Trophoblast cell (in vitro differentiated cells and primary cell): ENCODE measurements at regions not wholly inside any gene's neighbourhood (a gene's known extent, or its start where the extent isn't known, plus 50 kb on each side); places are given as distances from the start of the nearest gene placed in this dataset.

ENCODE experiments used
- DNase-seq, 2 donors: peaks; one replicate each; pipeline ENCODE4 v3.0.0-alpha.2; 2016
- H2AFZ ChIP-seq: 2 replicates; pipeline ENCODE4 v1.6.1; 2013; ENCODE audit warnings: low read length, moderate library complexity, mild to moderate bottlenecking; ENCODE audit not compliant: insufficient read depth, poor library complexity
- H2AK5ac ChIP-seq: 2 replicates; pipeline ENCODE4 v1.6.1; 2013; ENCODE audit warnings: mild to moderate bottlenecking, low read length
- H2BK120ac ChIP-seq: 2 replicates; pipeline ENCODE4 v1.6.1; 2013; ENCODE audit warnings: low read length, mild to moderate bottlenecking, moderate library complexity; ENCODE audit not compliant: insufficient read depth, poor library complexity
- H2BK12ac ChIP-seq: 2 replicates; pipeline ENCODE4 v1.6.1; 2013; ENCODE audit warnings: mild to moderate bottlenecking, low read length, moderate library complexity
- H2BK5ac ChIP-seq: 2 replicates; pipeline ENCODE4 v1.6.1; 2013; ENCODE audit warnings: low read length, low read depth, moderate library complexity, mild to moderate bottlenecking; ENCODE audit not compliant: poor library complexity
- H3K14ac ChIP-seq: 2 replicates; pipeline ENCODE4 v1.6.1; 2013; ENCODE audit warnings: mild to moderate bottlenecking, low read length
- H3K18ac ChIP-seq: 2 replicates; pipeline ENCODE4 v1.6.1; 2013; ENCODE audit warnings: mild to moderate bottlenecking, low read length
- H3K23ac ChIP-seq: 2 replicates; pipeline ENCODE4 v1.6.1; 2013; ENCODE audit warnings: low read length
- H3K27ac ChIP-seq: 2 replicates; pipeline ENCODE4 v1.5.1; 2013; ENCODE audit warnings: low read depth, mild to moderate bottlenecking, inconsistent platforms, low read length, moderate library complexity
- H3K27me3 ChIP-seq: 2 replicates; pipeline ENCODE4 v1.6.1; 2013; ENCODE audit warnings: inconsistent platforms, mild to moderate bottlenecking, low read length, moderate library complexity; ENCODE audit not compliant: insufficient read depth
- H3K36me3 ChIP-seq, 2 experiments: 1 replicate in 1 of 2; 2 replicates in 1 of 2; pipeline ENCODE4 v1.6.1; 2013; ENCODE audit warnings: low read length in 2 of 2, mild to moderate bottlenecking in 2 of 2, moderate library complexity in 1 of 2; ENCODE audit not compliant: insufficient read depth in 2 of 2, control insufficient read depth in 1 of 2
- H3K4ac ChIP-seq: 2 replicates; pipeline ENCODE4 v1.6.1; 2013; ENCODE audit warnings: low read depth, mild to moderate bottlenecking, low read length, moderate library complexity
- H3K4me1 ChIP-seq, 2 experiments: 1 replicate in 1 of 2; 2 replicates in 1 of 2; pipeline ENCODE4 v1.6.1; 2013; ENCODE audit warnings: low read length in 2 of 2, mild to moderate bottlenecking in 2 of 2, moderate library complexity in 1 of 2; ENCODE audit not compliant: insufficient read depth in 2 of 2, control insufficient read depth in 1 of 2
- H3K4me2 ChIP-seq: 2 replicates; pipeline ENCODE4 v1.6.1; 2013; ENCODE audit warnings: inconsistent platforms, mild to moderate bottlenecking, low read length, moderate library complexity
- H3K4me3 ChIP-seq: 2 replicates; pipeline ENCODE4 v1.5.1; 2013; ENCODE audit warnings: mild to moderate bottlenecking, low read depth, low read length, inconsistent platforms
- H3K79me1 ChIP-seq: one replicate; pipeline ENCODE4 v1.6.1; 2013; ENCODE audit warnings: low read length
- H3K79me2 ChIP-seq: 2 replicates; pipeline ENCODE4 v1.6.1; 2013; ENCODE audit warnings: low read length, mild to moderate bottlenecking; ENCODE audit not compliant: control insufficient read depth, insufficient read depth, poor library complexity
- H3K9ac ChIP-seq: 2 replicates; pipeline ENCODE4 v1.6.1; 2013; ENCODE audit warnings: mild to moderate bottlenecking, low read length
- H3K9me3 ChIP-seq: 2 replicates; pipeline ENCODE4 v1.6.1; 2013; ENCODE audit warnings: low read depth, mild to moderate bottlenecking, control low read depth, inconsistent platforms, low read length; ENCODE audit not compliant: insufficient read depth
- H4K12ac ChIP-seq: 2 replicates; pipeline ENCODE4 v1.6.1; 2013; ENCODE audit warnings: low read depth, mild to moderate bottlenecking, low read length, moderate library complexity
- H4K8ac ChIP-seq: 2 replicates; pipeline ENCODE4 v1.6.1; 2013; ENCODE audit warnings: low read depth, mild to moderate bottlenecking, low read length, moderate library complexity
- H4K91ac ChIP-seq: one replicate; pipeline ENCODE4 v1.6.1; 2013; ENCODE audit warnings: low read depth, mild to moderate bottlenecking, low read length, moderate library complexity
- WGBS: extraction: QIAGEN DNeasy Blood & Tissue Kit; methylation state at CpG from one replicate; pipeline ENCODE4 v1.1.7; 2013; ENCODE audit warnings: missing lambda C conversion rate; ENCODE audit not compliant: insufficient read length, insufficient coverage; ENCODE audit errors: extremely low coverage; 5-methylcytosine and 5-hydroxymethylcytosine counted together

DNA sequence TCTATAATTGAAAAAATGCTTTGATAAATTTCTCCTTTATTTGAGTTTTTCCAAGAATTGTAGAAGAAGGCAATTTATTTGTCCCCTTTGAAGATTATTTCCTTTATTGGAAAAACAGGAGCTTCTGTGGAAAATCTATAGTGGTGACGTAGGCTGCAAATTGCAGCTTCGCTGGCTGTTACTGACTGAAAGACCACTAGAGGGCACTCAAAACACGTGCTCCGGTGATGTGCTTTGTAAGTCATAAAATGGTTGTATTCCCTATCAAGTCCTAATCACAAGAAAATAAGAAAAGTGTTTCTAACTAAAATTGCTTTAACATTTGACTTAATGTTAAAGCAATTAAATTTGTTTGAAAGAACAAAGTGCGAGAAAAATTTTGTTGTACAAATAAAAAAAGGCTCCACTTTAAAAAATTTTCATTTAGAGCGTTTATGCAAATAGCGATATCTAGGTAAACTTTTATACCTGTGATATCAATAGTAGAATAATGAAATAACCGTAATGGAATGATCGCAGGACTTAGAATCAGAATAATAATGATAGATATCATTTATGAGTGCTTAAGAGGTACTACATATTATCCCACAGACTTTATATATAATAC lies 638.2 kb upstream of the SPRY2 start:
- Histone ChIP-seq H3K9ac (no peak overlapping the region), H3K79me1 (no peaks in the 10 kb centered on the region), H4K8ac (no peak overlapping the region), H2BK120ac (no peak overlapping the region), H2BK12ac (no peak overlapping the region), H3K27ac (no peak overlapping the region), H3K79me2 (no peaks in the 10 kb centered on the region), H3K36me3 (no peaks in the 10 kb centered on the region), H2BK5ac (no peak overlapping the region), H3K9me3 (no peaks in the 10 kb centered on the region), H3K4me1 (no peaks in the 10 kb centered on the region), H3K18ac (no peak overlapping the region), H3K4me2 (no peak overlapping the region), H4K12ac (no peak overlapping the region), H4K91ac (no peak overlapping the region), H3K4me3 (no peak overlapping the region), H3K27me3 (no peaks in the 10 kb centered on the region), H3K14ac (no peak overlapping the region), H2AK5ac (no peak overlapping the region), H3K23ac (no peak overlapping the region), H3K4ac (no peak overlapping the region), H2AFZ (no peak overlapping the region)
- WGBS = no CpG with 5 or more reads among the region's 9 CpGs
- peak; percentile 29 to 78 for DNase-seq

- Histone ChIP-seq H3K4me1 (no peaks in the 10 kb centered on the region), H3K27me3 (no peaks in the 10 kb centered on the region), H2BK5ac (no peak overlapping the region), H3K79me1 (no peaks in the 10 kb centered on the region), H3K36me3 (no peaks in the 10 kb centered on the region), H3K9ac (no peak overlapping the region), H3K79me2 (no peaks in the 10 kb centered on the region), H3K4me2 (no peak overlapping the region), H2BK12ac (no peak overlapping the region), H4K8ac (no peak overlapping the region), H2BK120ac (no peak overlapping the region), H3K4ac (no peak overlapping the region), H3K23ac (no peak overlapping the region), H3K9me3 (no peaks in the 10 kb centered on the region), H3K4me3 (no peak overlapping the region), H3K18ac (no peak overlapping the region), H4K91ac (no peak overlapping the region), H3K14ac (no peak overlapping the region), H2AFZ (no peak overlapping the region), H4K12ac (no peak overlapping the region), H3K27ac (no peak overlapping the region), H2AK5ac (no peak overlapping the region)
- no CpG with 5 or more reads among the region's 4 CpGs for WGBS
- DNase-seq = peak in 1 of 2 donors; percentile 1
Measured at GRCh38 chr13:80977168-80977567, 636.2 kb upstream of the SPRY2 start.

DNA sequence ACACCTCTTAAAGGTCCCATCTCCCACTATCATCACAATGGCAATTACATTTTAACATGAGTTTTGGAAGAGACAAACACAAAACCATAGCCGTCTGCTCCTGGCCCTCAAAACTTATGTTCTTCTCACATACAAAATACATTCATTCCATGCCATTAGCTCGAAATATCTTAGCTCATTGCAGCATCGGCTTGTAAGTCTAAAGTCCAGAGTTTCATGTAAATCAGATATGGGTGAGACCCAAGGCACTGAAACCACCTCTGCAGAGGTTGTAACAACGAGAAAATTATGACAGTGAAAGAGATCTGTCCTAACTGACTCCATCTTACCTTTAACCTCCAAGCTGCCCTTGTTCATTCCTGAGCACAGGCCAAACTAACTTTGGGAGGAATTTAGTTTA lies 635.0 kb upstream of the SPRY2 start:
- Histone ChIP-seq H4K8ac (no peak overlapping the region), H2BK120ac (no peak overlapping the region), H2AK5ac (no peak overlapping the region), H4K12ac (no peak overlapping the region), H3K79me2 (no peaks in the 10 kb centered on the region), H3K23ac (no peak overlapping the region), H3K4me3 (no peak overlapping the region), H2AFZ (no peak overlapping the region), H3K27ac (no peak overlapping the region), H3K27me3 (no peaks in the 10 kb centered on the region), H3K36me3 (no peaks in the 10 kb centered on the region), H3K4me1 (no peaks in the 10 kb centered on the region), H3K18ac (no peak overlapping the region), H2BK12ac (no peak overlapping the region), H3K9me3 (no peaks in the 10 kb centered on the region), H4K91ac (no peak overlapping the region), H3K79me1 (no peaks in the 10 kb centered on the region), H3K9ac (no peak overlapping the region), H3K4me2 (no peak overlapping the region), H3K14ac (no peak overlapping the region), H2BK5ac (no peak overlapping the region), H3K4ac (no peak overlapping the region)
- no peak for DNase-seq
- no CpG with 5 or more reads among the region's 4 CpGs for WGBS

GRCh38 chr13:80973721-80974120 lies 632.8 kb upstream of the SPRY2 start:
- Histone ChIP-seq H2AK5ac (no peak overlapping the region), H3K9me3 (no peaks in the 10 kb centered on the region), H3K79me1 (no peaks in the 10 kb centered on the region), H3K23ac (no peak overlapping the region), H3K18ac (no peak overlapping the region), H3K27me3 (no peaks in the 10 kb centered on the region), H4K12ac (no peak overlapping the region), H3K27ac (no peak overlapping the region), H3K14ac (no peak overlapping the region), H2BK12ac (no peak overlapping the region), H3K4me3 (no peak overlapping the region), H3K4me2 (no peak overlapping the region), H3K9ac (no peak overlapping the region), H3K36me3 (no peaks in the 10 kb centered on the region), H4K8ac (no peak overlapping the region), H2AFZ (no peak overlapping the region), H2BK5ac (no peak overlapping the region), H2BK120ac (no peak overlapping the region), H3K4ac (no peak overlapping the region), H3K4me1 (no peaks in the 10 kb centered on the region), H3K79me2 (no peaks in the 10 kb centered on the region), H4K91ac (no peak overlapping the region)
- no CpG with 5 or more reads among the region's 2 CpGs for WGBS
- no peak for DNase-seq
